Sigmoid colon (tissue), 6 donors: ENCODE measurements at regions not wholly inside any gene's neighbourhood (a gene's known extent, or its start where the extent isn't known, plus 50 kb on each side); places are given as distances from the start of the nearest gene placed in this dataset.

Experiments used
- DNase-seq: peaks from one replicate; pipeline ENCODE4 v3.0.0-alpha.2; 2019
- H3K27ac ChIP-seq, 4 donors: fragments of 200-600 bp; sonication (generic); one replicate each; pipeline ENCODE4 v1.5.1; 2016 to 2019; ENCODE audit warnings: mild to moderate bottlenecking in 1 of 4
- H3K27me3 ChIP-seq, 3 donors: fragments of 200-600 bp; sonication (generic); one replicate each; pipeline ENCODE4 v1.5.1; 2019; ENCODE audit warnings: mild to moderate bottlenecking in 1 of 3
- H3K36me3 ChIP-seq, 4 donors: fragments of 200-600 bp; sonication (generic); one replicate each; pipeline ENCODE4 v1.5.1; 2016 to 2019
- H3K4me1 ChIP-seq, 4 donors: fragments of 200-600 bp; sonication (generic); one replicate each; pipeline ENCODE4 v1.5.1; 2017 to 2019
- H3K4me3 ChIP-seq, 4 donors: fragments of 200-600 bp; sonication (generic); one replicate each; pipeline ENCODE4 v1.5.1; 2017 to 2019; ENCODE audit warnings: mild to moderate bottlenecking in 2 of 4, moderate library complexity in 1 of 4
- H3K9me3 ChIP-seq, 4 donors: fragments of 200-600 bp in 3 of 4; sonication (generic) in 3 of 4; one replicate each; pipeline versions ENCODE4 v1.5.1 to v1.6.1; 2013 to 2019
- CTCF ChIP-seq, 4 experiments: fragments of 450-650 bp in 3 of 4; fragments of 200-600 bp in 1 of 4; IDR thresholded peaks; one replicate each; pipeline ENCODE4 v1.5.1; 2016 to 2019; ENCODE audit warnings: antibody characterized with exemption in 4 of 4, mild to moderate bottlenecking in 3 of 4, moderate library complexity in 2 of 4
- EP300 ChIP-seq, 4 donors: sonication (generic); formaldehyde crosslinking; IDR thresholded peaks; one replicate each; pipeline ENCODE4 v1.6.1; 2017; ENCODE audit warnings: antibody characterized with exemption in 4 of 4
- POLR2A ChIP-seq, 2 donors: fragments of 450-650 bp; IDR thresholded peaks; one replicate each; pipeline ENCODE4 v1.6.1; 2016; ENCODE audit warnings: antibody characterized with exemption in 2 of 2, mild to moderate bottlenecking in 2 of 2, moderate library complexity in 2 of 2
- POLR2AphosphoS5 ChIP-seq, 4 donors: sonication (generic); formaldehyde crosslinking; IDR thresholded peaks; one replicate each; pipeline ENCODE4 v1.6.1; 2017; ENCODE audit warnings: antibody characterized with exemption in 4 of 4
- WGBS, 2 donors: extraction: QIAGEN DNeasy Blood & Tissue Kit; methylation state at CpG; one replicate each; pipeline ENCODE4 v1.1.7; 2013; 5-methylcytosine and 5-hydroxymethylcytosine counted together
- intact Hi-C: fragments of 100-400 bp; cut with DNase I; formaldehyde crosslinking; loops from one replicate; pipeline ENCODE4 v1.15.1; 2023
- donor health status: healthy with polysubstance abuse.
- donor health status: healthy.

GRCh38 chr1:163528710-163529348 is 207.1 kb downstream of the NUF2 start:
- H3K4me1 ChIP-seq: no peaks in the 10 kb centered on the region
- intact Hi-C loops: loop anchor here (2.0 to 5.0 kb wide), 2 partner anchors 118 to 167 kb away; no protein-coding TSS in a partner anchor
- no peak overlapping the region for H3K4me3 ChIP-seq
- H3K27ac ChIP-seq: no peak overlapping the region
- no peaks in the 10 kb centered on the region for H3K36me3 ChIP-seq
- DNase-seq: no peak
- H3K27me3 ChIP-seq: no peaks in the 10 kb centered on the region
- H3K9me3 ChIP-seq: peaks cover 0 to 1% (median 0%) of the 10 kb centered on the region in 4 donors
- TF ChIP-seq POLR2A (IDR thresholded peaks at IDR 0.05) (no peak), CTCF (IDR thresholded peaks at IDR 0.05) (peak; percentile 33 to 62 (median 50))
- 20 to 40% methylated on average over 2 of the region's 2 CpGs for WGBS, 2 donors

- Histone ChIP-seq H3K9me3 (peaks cover 0 to 1% (median 0%) of the 10 kb centered on the region in 4 donors), H3K4me1 (peaks cover 0 to 8% (median under 1%) of the 10 kb centered on the region in 4 donors), H3K36me3 (no peaks in the 10 kb centered on the region), H3K4me3 (no peak overlapping the region), H3K27me3 (no peaks in the 10 kb centered on the region), H3K27ac (no peak overlapping the region)
- intact Hi-C loops: loop anchor here (5.0 to 10.0 kb wide), 2 partner anchors 1033 to 1541 kb away; no protein-coding TSS in a partner anchor
- DNase-seq: no peak
- TF ChIP-seq POLR2AphosphoS5 (IDR thresholded peaks at IDR 0.05) (no peak), EP300 (IDR thresholded peaks at IDR 0.05) (no peak), CTCF (IDR thresholded peaks at IDR 0.05) (no peak), POLR2A (IDR thresholded peaks at IDR 0.05) (no peak)
- 28 to 54% methylated on average over 2 of the region's 2 CpGs for WGBS, 2 donors
Measured at GRCh38 chr1:163531345-163531744, 209.6 kb downstream of the NUF2 start.

DNA sequence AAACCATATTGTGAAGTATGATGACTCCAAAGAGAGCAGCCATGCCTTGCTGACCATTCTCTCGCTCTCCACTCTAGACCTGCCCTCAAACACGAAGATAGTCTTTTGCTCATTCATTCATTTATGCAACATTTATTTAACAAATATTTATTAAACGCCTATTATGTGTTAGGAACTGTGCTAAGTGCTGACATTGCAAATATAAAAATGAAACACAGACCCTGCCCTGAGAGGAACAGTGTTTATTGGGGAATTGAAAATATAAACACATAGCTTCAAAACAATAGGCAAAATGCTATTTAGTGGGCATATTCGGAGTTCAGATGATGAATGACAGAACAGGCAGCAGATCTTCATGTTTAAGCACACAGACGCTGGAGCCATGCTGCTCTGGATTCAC is 213.6 kb downstream of the NUF2 start:
- Histone ChIP-seq H3K4me1 (peaks cover 0 to 22% (median 20%) of the 10 kb centered on the region in 4 donors), H3K9me3 (no peaks in the 10 kb centered on the region), H3K27me3 (no peaks in the 10 kb centered on the region), H3K27ac (no peak overlapping the region), H3K4me3 (no peak overlapping the region), H3K36me3 (no peaks in the 10 kb centered on the region)
- TF ChIP-seq CTCF (IDR thresholded peaks at IDR 0.05) (no peak), EP300 (IDR thresholded peaks at IDR 0.05) (no peak), POLR2AphosphoS5 (IDR thresholded peaks at IDR 0.05) (no peak), POLR2A (IDR thresholded peaks at IDR 0.05) (no peak)
- WGBS, 2 donors: 75 to 82% methylated on average over 5 of the region's 5 CpGs
- DNase-seq: no peak
- intact Hi-C loops: loop anchor here (5.0 to 10.0 kb wide), 3 partner anchors 1029 to 1417 kb away; no protein-coding TSS in a partner anchor

- Histone ChIP-seq H3K27ac (no peak overlapping the region), H3K4me3 (no peak overlapping the region), H3K36me3 (no peaks in the 10 kb centered on the region), H3K9me3 (no peaks in the 10 kb centered on the region), H3K27me3 (no peaks in the 10 kb centered on the region), H3K4me1 (peaks cover 0 to 22% (median 20%) of the 10 kb centered on the region in 4 donors)
- TF ChIP-seq POLR2A (IDR thresholded peaks at IDR 0.05) (no peak), CTCF (IDR thresholded peaks at IDR 0.05) (peak in 3 of 4 experiments; percentile 6 to 29 (median 10))
- WGBS, 2 donors: 59 to 68% methylated on average over 3 of the region's 3 CpGs
- intact Hi-C loops: loop anchor here (5.0 to 10.0 kb wide), 3 partner anchors 1029 to 1416 kb away; no protein-coding TSS in a partner anchor
- no peak for DNase-seq
Measured at GRCh38 chr1:163535807-163536206, 214.1 kb downstream of the NUF2 start.
